ENCODE measurements at regions not wholly inside any gene's neighbourhood (a gene's known extent, or its start where the extent isn't known, plus 50 kb on each side); places are given as distances from the start of the nearest gene placed in this dataset.

GRCh38 chr4:161101881-161102280 lies 1061.9 kb downstream of the FSTL5 start:
- no peak for DNase-seq

GRCh38 chr4:161097821-161098220 lies 1066.0 kb downstream of the FSTL5 start:
- no peak for DNase-seq

- no peak for DNase-seq
Observed at GRCh38 chr4:161061046-161061445, 1102.8 kb downstream of the FSTL5 start.

Data from NCI-H1417 (cell line).